Psoas muscle (tissue), 7 donors: ENCODE measurements at regions not wholly inside any gene's neighbourhood (a gene's known extent, or its start where the extent isn't known, plus 50 kb on each side); places are given as distances from the start of the nearest gene placed in this dataset.

ENCODE experiments used
- ATAC-seq, 4 donors: fragments of 200-7000 bp; cut with Tn5 transposase; one replicate each; pipeline ENCODE4 v1.9.1; 2020; ENCODE audit warnings: moderate library complexity in 3 of 4, mild to moderate bottlenecking in 2 of 4
- DNase-seq, 2 donors: peaks; one replicate each; pipeline ENCODE4 v3.0.0-alpha.2; 2020
- H3K27ac ChIP-seq: fragments of 200-600 bp; one replicate; pipeline ENCODE4 v1.8.0; 2022
- H3K27me3 ChIP-seq, 3 donors: fragments of 200-600 bp in 1 of 3; one replicate each; pipeline versions ENCODE4 v1.6.1 to v1.8.0; 2013 to 2022; ENCODE audit warnings: low read length in 2 of 3, mild to moderate bottlenecking in 2 of 3, moderate library complexity in 1 of 3; ENCODE audit not compliant: insufficient read depth in 3 of 3
- H3K36me3 ChIP-seq, 2 donors: fragments of 200-600 bp in 1 of 2; one replicate each; pipeline versions ENCODE4 v1.6.1 to v1.8.0; 2013 to 2022; ENCODE audit warnings: low read depth in 1 of 2, mild to moderate bottlenecking in 1 of 2, moderate library complexity in 1 of 2; ENCODE audit not compliant: insufficient read depth in 1 of 2
- H3K4me1 ChIP-seq: fragments of 200-600 bp; one replicate; pipeline ENCODE4 v1.8.0; 2022
- H3K4me3 ChIP-seq: fragments of 200-600 bp; one replicate; pipeline ENCODE4 v1.8.0; 2022; ENCODE audit warnings: mild to moderate bottlenecking
- H3K9me3 ChIP-seq: fragments of 200-600 bp; one replicate; pipeline ENCODE4 v1.8.0; 2022
- CTCF ChIP-seq: fragments of 200-600 bp; IDR thresholded peaks from one replicate; pipeline ENCODE4 v1.8.0; 2022; ENCODE audit warnings: antibody characterized with exemption
- WGBS, 3 donors: extraction: QIAGEN DNeasy Blood & Tissue Kit; methylation state at CpG; one replicate each; pipeline versions ENCODE4 v1.1.6 to v1.1.7; 2013; 5-methylcytosine and 5-hydroxymethylcytosine counted together
- intact Hi-C, 2 donors: fragments of 100-400 bp; cut with DNase I; formaldehyde crosslinking; loops; one replicate each; pipeline versions ENCODE4 v1.11.0 to v1.14.2; 2022
- donor health status: healthy with polysubstance abuse.
- donor health status: DM: no; HTN: no; CAD: no; lungs with moderate emphysema.
- donor health status: Bipolar disorder and iron deficiency.
- donor health status: healthy.
- donor health status: DM: yes; HTN: yes; CAD: no.
- donor health status: DM: no; HTN: no; CAD: no.
- donor health status: DM: yes; HTN: yes; CAD: no.

- Histone ChIP-seq H3K27ac (no peak overlapping the region), H3K4me3 (no peak overlapping the region), H3K9me3 (peaks cover 14% of the 10 kb centered on the region), H3K36me3 (no peaks in the 10 kb centered on the region), H3K27me3 (peaks cover 0 to 2% (median 0%) of the 10 kb centered on the region in 3 donors), H3K4me1 (no peaks in the 10 kb centered on the region)
- no peak for ATAC-seq
- intact Hi-C loops: no loop called here
- no peak for DNase-seq
- TF ChIP-seq CTCF: no peak
- WGBS, 3 donors: 73 to 80% (median 77%) methylated on average over 27 of the region's 27 CpGs
These were observed 86.2 kb upstream of the SALL3 start for GRCh38 chr18:78893281-78894032.

- DNase-seq: no peak
- peaks cover 8% of the 10 kb centered on the region for H3K9me3 ChIP-seq
- no peaks in the 10 kb centered on the region for H3K36me3 ChIP-seq
- no peak overlapping the region for H3K27ac ChIP-seq
- no peak for TF ChIP-seq CTCF
- H3K4me1 ChIP-seq: no peaks in the 10 kb centered on the region
- H3K4me3 ChIP-seq: no peak overlapping the region
- no peak for ATAC-seq
- intact Hi-C loops: no loop called here
- peaks cover 0 to 2% (median 0%) of the 10 kb centered on the region in 3 donors for H3K27me3 ChIP-seq
- WGBS, 3 donors: 75 to 76% (median 75%) methylated on average over 9 of the region's 9 CpGs
These were observed 85.6 kb upstream of the SALL3 start for GRCh38 chr18:78894033-78894305.

DNA sequence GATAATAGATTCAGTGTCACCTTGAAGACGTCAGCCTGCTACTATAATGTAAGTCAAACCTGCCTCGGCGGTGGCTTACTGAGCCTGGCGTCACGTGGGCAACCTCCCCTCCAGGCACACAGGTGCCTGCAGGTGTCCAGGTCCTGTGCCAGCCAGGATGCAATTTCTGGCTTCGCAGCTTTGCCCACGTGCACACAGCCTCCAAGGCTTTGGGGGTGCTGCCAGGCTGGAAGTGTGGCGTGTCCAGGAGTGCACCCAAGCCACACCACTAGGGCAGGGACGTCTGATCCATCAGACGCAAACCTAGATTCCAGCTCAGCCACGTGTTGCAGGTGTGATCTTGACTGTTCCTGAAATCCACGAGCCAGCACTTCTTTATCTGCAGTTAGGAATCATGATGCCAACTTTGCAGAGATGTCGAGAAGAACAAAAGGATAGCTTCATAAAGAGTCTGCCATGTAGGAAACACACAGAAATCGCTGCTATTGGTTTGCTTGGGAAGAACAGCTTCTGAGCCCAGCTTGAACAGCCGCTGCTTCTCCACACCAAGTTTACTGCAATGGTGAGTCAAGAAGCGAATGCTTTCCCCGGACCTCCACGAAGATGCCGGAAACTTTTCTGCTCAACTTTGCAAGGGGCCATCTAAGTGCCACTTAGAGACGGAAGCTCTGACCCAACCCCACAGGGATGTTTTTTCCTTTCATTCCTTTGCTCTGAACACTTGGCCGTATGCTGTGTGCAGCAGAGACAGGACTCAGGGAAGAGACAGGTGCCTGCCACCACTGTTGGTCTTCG is 84.2 kb upstream of the SALL3 start:
- DNase-seq: no peak
- TF ChIP-seq CTCF: no peak
- intact Hi-C loops: no loop called here

DNA sequence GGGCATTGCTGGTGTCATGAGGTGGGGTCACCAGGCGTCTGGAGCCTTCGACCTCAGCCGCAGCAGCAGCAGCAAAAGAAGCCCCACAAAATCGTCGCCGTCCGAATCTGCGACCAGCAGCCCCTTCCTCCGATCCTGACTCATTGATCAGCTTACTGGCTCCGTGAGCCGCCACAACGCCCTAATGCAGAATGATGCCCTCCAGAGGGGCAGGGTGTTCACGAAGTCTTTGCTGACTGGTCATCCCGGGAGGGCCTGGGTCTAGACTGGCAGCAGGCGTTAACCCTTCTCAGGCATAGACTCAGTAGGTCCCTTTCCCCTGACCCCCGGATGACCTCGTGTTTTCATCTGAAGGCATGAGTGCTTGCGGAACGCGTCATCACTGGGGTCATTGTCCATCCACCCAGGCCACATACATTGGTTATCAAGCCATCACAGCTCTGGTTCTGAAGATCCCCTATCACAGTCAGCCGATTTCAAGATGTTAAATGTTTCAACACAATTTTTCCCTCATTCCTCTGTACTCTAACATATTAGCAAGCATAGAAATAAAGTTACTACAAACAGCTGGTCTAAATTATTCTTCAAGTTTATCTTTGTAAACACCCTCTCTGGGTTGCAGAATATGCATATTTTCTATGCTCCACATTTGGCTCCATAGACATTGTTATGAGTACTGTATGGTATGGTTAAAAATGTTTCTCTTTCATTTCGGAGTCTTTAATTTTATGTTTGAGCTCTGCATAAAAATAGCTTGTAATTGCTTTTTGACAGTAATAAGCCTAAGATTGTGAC is 83.3 kb upstream of the SALL3 start:
- whole genome bisulfite sequencing, 3 donors: 85 to 89% (median 87%) methylated on average over 22 of the region's 22 CpGs
- Histone ChIP-seq H3K27ac (no peak overlapping the region), H3K36me3 (no peaks in the 10 kb centered on the region), H3K4me1 (no peaks in the 10 kb centered on the region), H3K27me3 (peaks cover 0 to under 1% (median 0%) of the 10 kb centered on the region in 3 donors), H3K4me3 (no peak overlapping the region), H3K9me3 (no peaks in the 10 kb centered on the region)
- intact Hi-C loops: no loop called here
- no peak for ATAC-seq
- DNase-seq: no peak
- TF ChIP-seq CTCF: no peak

More for the DNA sequence above, 84.2 kb upstream of the SALL3 start:
- WGBS, 3 donors: 73 to 78% (median 74%) methylated on average over 22 of the region's 22 CpGs
- Histone ChIP-seq H3K4me1 (no peaks in the 10 kb centered on the region), H3K27me3 (peaks cover 0 to 2% (median 0%) of the 10 kb centered on the region in 3 donors), H3K4me3 (no peak overlapping the region), H3K27ac (no peak overlapping the region), H3K36me3 (no peaks in the 10 kb centered on the region), H3K9me3 (no peaks in the 10 kb centered on the region)
- ATAC-seq: no peak
